Jurkat, Clone E6-1 (cell line): ENCODE measurements at regions not wholly inside any gene's neighbourhood (a gene's known extent, or its start where the extent isn't known, plus 50 kb on each side); places are given as distances from the start of the nearest gene placed in this dataset.

Experiments
- DNase-seq: peaks from one replicate; pipeline ENCODE4 v3.0.0-alpha.2; 2011; ENCODE audit warnings: low read depth, low spot score
- H3K4me3 ChIP-seq: 2 replicates; pipeline ENCODE4 v1.5.1; 2011; ENCODE audit warnings: mild to moderate bottlenecking, low read length, control low read depth, moderate library complexity

DNA sequence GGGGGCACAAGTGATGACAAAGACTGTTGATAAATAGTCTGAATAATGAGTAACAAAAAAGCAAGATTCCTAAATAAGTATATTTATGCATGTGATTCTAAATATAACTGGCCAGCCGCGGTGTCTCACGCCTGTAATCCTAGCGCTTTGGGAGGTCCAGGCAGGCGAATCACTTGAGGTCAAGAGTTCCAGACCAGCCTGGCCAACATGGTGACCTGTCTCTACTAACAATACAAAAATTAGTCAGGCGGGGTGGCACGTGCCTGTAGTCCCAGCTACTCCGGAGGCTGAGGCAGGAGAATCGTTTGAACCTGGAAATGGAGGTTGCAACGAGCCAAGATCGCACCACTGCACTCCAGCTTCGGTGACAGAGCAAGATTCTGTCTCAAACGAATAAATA, 161.5 kb downstream of the TOMM20 start:
- H3K4me3 ChIP-seq, result no peak overlapping the region
- DNase-seq, result no peak

DNA sequence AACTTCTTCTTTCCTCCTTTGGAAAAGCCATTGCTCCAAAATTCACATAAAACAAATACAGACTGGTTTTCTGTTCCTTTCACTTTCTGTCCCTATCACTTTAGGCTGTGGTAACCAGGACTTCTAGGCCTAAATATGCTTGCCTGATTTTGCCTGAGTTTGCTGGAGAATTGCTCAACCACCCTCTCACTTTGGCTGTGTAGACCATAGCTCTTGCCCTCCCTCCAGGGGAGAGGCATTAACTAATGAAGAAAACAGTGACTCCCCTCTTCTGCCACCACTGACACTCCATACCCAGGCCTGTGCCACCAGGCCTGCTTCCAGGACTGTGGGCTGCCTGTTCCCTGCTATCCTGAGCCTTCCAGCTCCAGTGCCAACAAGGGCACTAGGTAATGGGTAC, 163.5 kb downstream of the TOMM20 start:
- no peak for DNase-seq
- no peak overlapping the region for H3K4me3 ChIP-seq

DNA sequence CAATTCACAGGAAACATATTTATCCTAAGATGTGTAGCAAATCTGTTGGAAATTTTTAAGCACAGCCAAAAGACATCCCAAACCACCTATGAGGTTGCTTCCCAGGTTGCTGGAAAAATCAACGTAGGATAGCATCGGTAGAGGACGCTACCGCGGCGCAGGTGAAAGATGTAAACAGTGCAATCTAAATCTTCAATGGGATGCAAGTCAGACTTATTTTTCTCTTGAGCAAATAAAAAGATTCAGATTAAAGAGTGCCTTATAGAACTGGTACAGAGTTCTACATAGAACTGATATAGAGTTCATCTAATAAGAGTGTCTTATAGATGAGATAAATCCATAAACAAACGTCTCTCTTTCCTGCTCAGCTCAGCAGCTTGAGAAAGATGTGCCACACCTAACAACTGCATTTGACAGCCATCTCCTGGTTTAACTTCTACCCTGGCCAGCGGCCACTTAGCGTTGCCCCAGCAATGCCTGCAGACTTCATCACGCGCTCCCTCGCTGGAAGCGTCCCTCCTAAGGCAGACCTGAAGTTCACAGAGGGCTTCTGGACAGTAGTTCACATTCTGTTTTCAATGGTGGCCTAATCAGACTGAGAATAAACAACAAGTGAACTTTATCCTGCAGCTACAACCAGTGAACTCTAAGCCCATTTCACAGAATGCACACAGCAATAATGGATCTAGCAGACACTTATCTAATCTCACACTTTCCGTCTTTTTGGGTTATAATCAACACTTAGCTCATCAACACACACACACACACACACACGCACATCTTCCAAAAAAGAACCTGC, 164.5 kb downstream of the TOMM20 start:
- H3K4me3 ChIP-seq, result no peak overlapping the region

DNA sequence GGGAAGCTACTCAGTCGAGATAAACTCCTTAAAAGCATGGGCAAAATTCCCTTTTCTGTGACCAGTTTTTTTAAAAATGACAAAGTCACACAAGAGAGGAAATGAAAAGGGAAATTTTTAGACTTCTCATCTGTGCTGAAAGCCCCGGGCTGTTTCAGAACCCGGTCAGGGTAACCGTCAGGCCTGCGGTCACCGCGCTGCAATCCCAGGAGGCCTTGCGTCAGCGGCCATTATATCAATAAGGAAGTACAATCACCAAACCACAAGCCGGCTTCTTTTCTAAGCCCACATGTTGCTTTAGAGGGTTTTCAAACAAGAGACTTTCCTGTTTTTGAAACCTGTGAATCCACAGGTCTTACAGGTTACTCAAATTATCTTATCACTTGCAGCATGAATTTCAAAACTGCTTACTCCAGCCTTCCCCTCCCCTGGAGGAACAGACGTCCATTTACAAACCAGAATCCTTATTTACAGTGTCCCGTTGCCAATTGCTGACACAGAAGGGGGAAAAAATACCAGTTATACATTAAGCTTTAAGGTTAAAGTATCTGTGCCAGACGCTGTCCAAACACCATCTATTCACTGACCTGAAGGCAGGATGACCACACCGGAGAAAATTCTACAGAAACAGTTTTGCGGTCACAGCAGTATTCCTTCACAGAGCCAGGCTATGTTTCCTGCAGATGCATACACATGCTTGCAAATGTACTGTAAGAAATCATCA, 165.3 kb downstream of the TOMM20 start:
- H3K4me3 ChIP-seq, result no peak overlapping the region; the same call in 1 of the 2 replicates
- DNase-seq, result peak; percentile 56

More for the DNA sequence above, 164.5 kb downstream of the TOMM20 start:
- no peak for DNase-seq

DNA sequence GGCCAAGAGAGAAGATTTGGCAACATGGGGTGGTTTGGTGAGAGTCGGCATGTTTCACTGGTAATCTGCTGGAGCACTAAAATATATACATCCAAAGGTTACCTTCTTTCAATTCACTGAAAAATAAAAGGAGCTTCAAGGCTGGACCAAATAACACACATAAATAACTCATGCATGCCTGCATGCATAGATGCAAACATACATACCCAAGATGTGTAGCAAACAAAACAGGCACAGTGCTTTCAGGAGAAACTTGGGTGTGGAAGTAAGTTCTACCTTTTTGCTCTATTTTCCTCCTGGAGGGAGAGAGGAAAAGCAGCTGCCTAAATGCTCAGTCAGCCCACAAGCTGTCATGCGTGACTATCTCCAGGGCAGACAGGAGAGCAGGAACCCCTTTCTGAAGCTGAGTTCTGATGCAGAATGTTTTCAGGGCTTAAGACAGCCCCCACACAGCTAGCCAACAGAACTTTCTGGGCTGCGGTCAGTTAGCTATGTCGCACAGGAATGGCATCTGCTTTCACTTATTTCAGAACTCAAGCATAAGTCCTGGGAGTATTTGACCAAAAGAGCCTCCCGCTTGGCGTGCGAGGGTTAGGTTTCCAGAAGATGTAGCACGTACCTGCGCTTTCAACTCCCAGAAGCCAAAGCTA, 166.2 kb downstream of the TOMM20 start:
- DNase-seq, result no peak
- no peak overlapping the region for H3K4me3 ChIP-seq

DNA sequence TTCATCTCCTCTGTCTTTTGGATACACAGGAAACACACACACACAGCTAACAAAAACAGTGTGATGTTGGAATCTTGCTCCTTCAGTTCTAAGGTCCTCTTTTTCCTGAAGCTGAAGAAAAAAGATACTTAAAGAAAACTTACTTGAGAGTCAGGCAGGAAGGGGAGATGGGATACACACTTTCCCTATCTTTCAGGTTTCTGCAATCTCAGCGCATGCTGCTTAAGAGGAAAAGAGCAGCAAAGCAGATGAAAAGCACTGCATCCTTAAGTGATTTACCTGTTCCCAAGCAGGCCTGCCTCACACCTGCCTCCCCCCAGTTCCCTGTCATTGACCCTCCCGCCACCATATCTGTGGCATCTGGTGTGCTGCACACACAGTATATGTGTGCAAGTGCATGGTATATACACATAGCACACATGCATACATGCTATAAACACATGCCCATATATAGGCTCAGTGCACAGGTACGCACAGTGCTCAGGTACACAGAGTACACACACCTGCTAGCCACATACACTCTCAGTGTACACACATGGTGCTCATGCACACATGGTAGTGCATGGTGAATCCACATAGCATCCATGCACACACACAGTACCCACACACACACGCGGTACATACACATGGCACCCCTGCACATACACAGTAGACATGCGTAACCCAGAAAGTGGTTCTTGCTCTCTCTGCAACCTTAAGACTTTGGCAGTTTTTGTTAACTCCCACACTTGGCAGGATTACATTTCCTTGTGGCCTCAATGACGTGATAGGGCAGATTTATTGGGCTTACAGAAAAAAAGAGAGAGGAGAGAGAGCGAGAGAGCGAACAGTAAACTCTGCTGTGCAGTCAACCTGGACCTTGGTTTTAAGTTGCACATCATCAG, 166.9 kb downstream of the TOMM20 start:
- H3K4me3 ChIP-seq, result no peak overlapping the region
- no peak for DNase-seq

DNA sequence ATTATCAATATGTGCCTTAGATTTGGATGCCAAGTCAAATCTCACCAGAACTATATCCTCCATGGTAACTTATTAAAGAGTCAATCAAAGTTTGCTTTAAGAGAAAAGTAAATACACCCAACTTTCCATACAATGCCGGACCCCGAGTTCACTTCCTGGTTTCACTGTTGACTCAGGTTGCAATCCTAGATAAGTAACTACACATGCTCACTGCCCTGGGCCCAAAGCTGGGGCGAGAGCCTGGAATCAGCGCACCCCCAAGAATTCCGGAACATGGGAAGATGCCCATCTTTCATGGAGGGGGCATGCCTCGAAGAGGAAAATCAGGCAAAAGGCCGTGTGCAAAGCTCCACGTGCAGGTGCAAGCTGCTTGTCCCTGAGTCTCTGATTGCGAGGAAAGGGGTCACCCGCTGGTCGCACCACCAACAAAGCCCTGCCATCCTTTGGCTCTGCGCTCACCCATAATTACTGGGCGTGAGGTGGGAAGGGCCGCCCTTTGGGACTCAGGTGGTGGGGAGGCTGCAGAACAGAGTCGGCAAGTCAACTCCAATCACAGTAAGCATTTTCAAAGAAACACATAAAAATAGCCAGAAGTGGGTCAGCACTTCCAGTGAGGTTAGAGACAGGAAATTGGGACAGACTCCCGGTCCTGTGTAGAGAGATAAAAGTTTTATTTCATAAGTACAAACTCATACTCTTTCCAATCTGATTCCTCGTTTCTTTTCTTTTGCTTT, 167.7 kb downstream of the TOMM20 start:
- H3K4me3 ChIP-seq, result no peak overlapping the region
- DNase-seq, result no peak

DNA sequence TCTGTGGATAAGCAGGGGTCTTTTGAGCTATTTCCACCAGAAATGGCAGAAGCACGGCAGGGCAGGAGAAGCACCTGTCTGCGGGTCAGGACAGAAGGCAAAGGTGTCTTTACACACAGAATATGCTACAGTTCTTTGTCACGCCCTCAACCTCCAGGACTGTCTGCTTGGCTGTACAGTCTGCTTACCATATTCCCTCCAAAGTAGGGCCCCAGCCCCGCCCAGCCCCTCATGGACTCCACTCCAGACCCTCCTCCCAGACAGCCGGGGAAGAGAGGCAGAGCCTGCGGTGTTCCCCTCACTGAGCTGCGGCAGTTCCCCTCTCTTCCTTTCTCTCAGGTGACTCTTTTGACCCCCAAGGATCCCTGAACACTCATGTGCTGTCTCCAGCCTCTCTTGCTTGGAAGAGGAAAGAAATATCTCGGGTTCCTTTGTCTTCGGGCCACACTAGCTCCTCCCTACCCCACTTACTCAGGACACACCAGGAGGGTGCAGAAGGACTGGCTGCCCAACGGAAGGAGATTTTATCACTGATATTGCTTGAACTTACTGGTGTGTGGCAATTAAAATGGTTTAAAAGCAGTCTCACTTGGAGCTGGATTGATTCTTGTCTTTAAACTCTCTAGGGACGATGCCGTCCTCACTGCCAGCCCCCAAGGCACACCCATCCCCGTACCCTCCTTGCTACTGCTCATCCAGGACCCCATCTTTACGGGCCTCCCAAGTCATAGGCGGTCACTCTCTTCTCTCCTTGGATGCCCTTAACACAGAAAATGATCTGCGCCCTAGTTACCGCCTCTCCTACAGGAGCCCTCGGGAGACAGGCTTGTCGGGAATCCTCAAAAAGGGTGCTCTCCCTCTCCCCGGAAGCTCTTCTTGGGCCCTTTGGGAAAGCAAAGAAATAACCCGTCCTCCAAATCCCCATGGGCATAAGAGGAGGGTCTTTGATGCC, 169.7 kb downstream of the TOMM20 start:
- no peak for DNase-seq
- no peak overlapping the region for H3K4me3 ChIP-seq

DNA sequence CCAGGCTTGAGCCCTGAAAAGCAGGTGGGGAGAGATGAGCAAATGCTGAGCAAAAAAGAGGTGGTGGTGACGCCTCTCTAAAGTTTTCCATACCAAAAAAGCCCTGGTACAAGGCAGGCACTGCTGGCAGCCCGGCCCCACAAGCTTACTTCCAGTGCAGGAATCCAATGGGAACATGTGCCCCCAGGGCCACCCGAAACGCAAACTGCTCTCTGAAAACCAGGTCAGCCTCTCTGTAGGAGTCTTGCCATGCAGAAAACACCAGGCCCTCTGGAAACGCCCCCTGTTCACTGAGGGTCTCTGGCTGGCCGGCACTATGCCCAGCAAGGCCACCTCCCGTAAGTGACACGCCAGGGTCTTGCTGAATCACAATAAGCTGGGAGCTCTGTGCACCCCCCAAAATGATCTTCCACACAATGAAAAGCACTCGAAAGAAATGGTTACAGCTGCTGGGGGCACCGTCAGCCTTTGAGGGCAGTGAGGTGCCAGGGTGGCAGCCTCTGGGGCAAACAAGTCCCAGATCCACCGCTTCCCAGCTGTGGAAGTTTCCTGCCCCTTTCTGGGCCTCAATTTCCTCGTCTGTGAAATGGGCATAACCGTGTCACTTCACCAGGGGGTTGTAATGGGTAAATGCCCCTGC, 170.5 kb downstream of the TOMM20 start:
- DNase-seq, result no peak
- H3K4me3 ChIP-seq, result no peak overlapping the region

DNA sequence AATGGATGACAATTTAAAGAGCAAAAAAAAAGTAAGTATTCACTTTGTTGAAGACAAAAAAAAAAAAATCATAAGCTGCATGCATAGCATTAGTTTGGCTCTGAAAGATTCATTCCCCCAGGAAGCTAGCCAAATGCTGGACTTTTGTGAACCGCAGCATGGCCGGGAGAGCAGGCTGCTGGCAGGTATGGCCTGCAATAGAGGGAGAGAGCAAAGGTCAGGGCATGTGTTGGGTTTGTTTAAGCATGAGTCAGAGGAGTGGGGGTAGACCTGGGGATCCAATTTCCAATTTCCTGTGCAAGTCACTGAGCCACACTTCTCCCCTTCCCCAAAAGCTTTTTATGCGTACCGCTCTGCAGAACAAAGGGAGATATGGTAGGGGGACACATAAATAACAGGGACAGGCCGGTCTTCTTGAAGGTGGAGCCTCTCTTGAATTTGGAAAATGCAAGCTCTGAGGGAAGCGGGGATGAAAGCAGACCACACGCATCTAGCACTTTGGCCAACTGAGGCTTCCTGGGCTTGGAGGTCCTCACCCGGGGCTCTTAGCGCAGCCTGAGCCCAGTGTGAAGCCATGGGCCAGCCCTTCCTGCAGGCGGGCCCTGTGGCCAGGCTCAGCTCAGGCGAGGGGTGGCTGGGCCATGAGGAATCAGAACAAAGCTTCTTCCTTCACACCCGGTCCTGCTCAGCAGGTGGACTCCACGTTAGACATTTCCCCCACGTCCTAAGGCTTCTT, 171.1 kb downstream of the TOMM20 start:
- DNase-seq, result no peak
- H3K4me3 ChIP-seq, result no peak overlapping the region

DNA sequence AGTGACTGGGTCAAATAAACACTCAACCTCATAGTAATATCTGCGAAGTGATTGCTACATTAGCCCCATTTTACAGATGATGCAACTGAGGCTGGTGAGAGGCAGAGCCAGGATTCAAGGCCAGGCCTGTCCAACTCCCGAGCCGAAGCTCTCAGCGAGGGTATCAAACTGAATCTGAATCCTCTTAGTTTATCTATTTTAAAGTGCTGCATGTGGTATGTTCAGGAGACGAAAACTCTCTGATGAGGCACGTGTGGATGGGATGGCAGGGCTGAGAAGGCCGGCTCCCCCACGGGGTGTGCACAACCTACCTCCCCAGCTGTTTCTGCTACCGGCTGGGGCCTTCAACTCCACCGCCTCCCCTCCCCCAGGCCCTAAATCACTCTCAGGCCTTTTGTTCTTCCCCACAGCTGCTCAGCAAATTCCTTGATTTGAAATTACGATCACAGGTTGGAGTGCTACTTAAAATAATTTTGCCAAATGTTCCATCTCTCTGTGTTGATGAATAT, 171.8 kb downstream of the TOMM20 start:
- H3K4me3 ChIP-seq, result no peak overlapping the region
- DNase-seq, result no peak

DNA sequence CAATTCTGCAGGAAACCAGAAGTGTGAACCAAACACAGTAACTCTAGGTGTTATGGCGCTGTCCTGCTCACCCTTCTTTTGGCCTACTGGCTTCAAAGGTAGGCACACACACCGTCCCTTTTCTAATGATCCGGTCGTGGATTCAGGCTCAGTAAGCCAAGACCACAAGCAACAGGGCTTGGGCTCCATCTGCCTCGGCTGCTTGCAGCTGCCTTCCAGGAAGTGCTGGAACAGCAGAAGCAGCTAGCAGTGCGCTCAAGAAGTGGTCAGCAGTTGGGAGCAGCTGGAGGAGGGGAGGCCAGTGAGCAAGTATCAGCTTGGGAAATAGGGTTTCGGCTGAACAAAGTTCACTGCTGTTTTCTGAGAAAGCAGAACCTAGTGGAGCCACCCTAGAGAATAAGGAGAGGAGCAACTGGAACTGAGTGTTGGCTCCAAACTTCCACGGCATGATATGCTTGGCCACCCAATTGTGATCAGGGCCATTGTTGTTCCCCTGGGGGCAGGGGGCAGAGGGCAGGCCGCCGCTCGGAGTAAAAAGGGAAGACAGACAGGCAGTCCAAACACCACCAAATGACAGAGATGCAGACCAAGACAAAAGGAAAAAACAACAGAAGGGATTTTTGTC, 173.4 kb downstream of the TOMM20 start:
- DNase-seq, result no peak
- H3K4me3 ChIP-seq, result no peak overlapping the region

DNA sequence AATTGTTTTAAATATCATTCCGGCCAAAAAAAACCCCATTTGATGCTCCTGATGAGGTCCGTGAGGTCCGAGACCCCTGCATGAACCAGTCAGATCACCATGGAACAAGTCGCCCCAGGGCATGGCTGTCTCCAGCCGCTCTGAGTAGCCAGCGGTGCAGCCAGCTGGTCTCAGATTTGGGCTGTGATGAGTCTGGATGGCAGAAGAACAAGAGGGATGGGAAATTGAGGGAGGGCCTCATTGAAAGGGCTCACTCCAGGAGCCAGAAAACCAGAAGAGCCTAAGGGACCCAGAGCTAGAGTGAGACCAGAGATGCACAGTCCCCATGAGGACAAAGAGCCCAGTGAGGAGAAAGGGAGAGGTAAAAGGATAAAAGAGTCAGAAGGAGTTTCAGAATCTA, 174.0 kb downstream of the TOMM20 start:
- DNase-seq, result no peak
- H3K4me3 ChIP-seq, result no peak overlapping the region

DNA sequence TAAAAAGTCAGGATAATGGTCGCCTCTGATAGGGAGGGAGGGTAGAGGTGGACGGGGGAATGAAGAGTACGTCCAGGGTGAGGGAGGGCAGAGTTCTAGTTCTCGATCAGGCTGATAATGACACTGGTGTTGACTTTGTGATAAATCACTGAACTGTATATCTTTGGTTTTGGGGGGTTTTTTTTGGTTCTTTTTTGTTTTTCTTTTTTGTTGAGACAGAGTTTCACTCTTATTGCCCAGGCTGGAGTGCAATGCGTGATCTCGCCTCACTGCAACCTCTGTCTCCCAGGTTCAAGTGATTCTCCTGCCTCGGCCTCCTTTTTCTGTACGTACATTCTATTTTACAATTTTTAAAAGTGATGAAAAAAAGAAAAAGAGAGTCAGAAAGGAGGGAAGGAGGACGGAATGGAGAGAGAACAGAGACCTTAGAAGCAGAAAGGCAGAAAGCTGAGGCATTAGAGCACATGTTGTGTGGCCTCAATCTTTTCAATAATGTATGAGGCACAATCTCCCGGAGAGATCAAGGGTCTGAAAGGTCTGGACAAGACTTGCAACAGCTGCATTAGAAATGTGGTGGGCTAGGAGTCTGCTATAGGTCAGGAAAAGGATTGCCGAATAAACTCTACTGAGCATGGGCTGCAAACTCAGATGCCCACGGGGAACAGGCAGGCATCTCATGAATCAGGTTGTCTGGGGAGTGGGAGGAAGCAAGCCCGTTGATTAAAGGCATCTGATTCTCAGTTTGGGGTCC, 174.8 kb downstream of the TOMM20 start:
- DNase-seq, result no peak
- H3K4me3 ChIP-seq, result no peak overlapping the region

DNA sequence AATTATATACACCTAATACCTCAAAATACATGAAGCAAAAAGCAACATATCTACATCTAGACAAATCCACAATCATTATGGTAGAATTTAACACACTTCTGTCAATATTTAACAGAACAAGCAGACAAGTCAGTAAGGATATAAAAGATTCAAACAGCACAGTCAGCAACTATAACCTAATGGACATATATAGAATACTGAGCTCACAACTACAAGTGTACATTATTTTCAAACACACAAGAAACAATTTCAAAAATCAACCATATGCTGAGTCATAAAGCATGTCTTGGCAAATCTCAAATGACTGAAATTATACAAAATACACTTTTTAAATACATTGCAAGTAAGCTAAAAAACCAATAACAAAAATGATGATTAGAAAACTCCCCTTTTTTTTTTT, 178.0 kb downstream of the TOMM20 start:
- H3K4me3 ChIP-seq, result no peak overlapping the region
- DNase-seq, result no peak
